GM18873 (cell line): ENCODE measurements at regions not wholly inside any gene's neighbourhood (a gene's known extent, or its start where the extent isn't known, plus 50 kb on each side); places are given as distances from the start of the nearest gene placed in this dataset.

Source experiments
- ATAC-seq: cut with Tn5 transposase; IDR thresholded peaks from one replicate; pipeline ENCODE4 v1.9.1; 2021; ENCODE audit warnings: mild to moderate bottlenecking, moderate library complexity, moderate number of reproducible peaks; ENCODE audit not compliant: unreplicated experiment, low FRiP score

- no peak for ATAC-seq
Observed at GRCh38 chr7:31448649-31449048, 65.2 kb upstream of the ITPRID1 start.

- no peak for ATAC-seq
Observed at GRCh38 chr7:31455844-31456243, 58.0 kb upstream of the ITPRID1 start.

DNA sequence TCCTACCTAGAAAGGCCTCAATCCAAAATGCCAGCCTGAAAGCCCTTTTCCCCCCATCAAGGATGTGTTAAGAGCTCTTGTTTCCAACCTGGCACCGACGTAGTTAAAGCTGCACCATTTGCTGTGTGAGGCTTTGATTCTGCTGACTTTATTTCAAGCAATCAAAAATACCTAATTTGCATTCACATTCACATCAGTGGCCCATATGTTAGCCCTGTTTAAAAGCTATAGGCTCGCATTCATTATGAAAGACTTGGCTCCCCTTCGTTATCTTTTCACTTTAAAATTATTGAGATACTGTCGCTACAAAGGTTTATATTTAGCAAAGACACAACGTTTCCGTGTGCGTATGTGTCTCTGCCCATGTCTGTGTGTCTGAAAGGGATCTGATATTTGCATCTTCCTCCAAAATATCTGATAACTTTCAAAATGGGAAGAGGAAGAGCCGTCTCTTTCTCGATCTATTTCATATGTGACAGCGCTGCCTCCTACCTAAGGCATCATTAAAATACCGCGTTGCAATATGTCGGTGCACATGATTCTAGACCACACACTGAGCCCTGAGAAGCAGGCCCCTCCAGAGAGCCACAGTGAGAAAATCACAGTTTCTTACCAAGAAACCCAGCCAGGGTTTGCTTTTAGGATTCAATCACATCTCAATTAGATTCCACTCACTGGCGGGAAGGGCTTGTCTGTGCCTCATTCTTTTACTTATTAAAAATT, 57.1 kb upstream of the ITPRID1 start:
- no peak for ATAC-seq

GRCh38 chr7:31457551-31457950, 56.3 kb upstream of the ITPRID1 start:
- no peak for ATAC-seq

DNA sequence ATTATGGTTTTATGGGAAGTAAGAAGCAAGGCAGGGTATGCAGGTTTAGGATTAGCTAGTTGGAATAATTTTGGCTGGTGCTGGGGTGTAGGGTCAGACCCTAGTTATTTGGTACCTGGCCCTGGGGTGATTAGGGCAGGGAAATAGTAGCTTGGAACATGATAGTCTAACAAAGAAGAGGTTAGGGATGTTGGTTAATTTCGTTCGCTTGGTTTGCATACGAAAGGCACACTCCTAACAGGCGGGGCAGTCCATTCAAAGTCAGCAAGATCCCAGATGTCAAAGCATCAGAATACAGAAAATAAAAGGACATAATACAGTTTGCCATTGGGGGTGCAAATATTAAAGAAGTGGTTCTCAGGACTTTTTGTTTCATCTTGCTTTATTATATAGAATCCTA, 55.7 kb upstream of the ITPRID1 start:
- no peak for ATAC-seq

DNA sequence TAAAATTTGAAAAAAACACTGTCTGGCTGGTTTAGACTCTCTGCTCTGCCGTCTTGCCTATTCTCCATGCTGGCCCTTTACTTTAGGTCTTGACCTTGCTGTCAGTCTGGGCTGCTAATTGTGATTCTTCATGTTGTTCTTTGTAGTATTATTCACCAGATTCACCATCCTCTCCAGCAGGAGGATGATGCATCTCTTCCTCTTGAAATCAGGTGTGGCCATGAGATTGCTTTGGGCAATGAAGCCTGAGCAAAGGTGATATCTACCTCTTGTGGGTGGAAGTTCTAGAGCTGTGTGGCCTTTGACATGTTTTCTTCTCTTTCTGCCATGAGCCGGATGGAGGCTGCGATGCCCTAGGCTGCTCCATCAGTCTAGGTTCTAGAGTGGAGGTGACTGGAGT, 51.3 kb upstream of the ITPRID1 start:
- no peak for ATAC-seq
